GM23338 (cell line): ENCODE measurements at regions not wholly inside any gene's neighbourhood (a gene's known extent, or its start where the extent isn't known, plus 50 kb on each side); places are given as distances from the start of the nearest gene placed in this dataset.

Experiments used
- CREB1 ChIP-seq: fragments of 250-450 bp; sonication (Bioruptor Pico); IDR thresholded peaks from 2 replicates; pipeline ENCODE4 v1.5.0; 2020; ENCODE audit warnings: low read depth, mild to moderate bottlenecking, moderate library complexity
- CTCF ChIP-seq, 2 experiments: fragments of 200-600 bp in 1 of 2; sonication (generic) in 1 of 2; conservative IDR thresholded peaks; 2 replicates each; pipeline versions ENCODE4 v1.5.1 to v1.6.1; 2016 to 2017; ENCODE audit warnings: antibody characterized with exemption in 2 of 2, low read depth in 2 of 2, mild to moderate bottlenecking in 2 of 2, moderate library complexity in 1 of 2
- ETS1 ChIP-seq: IDR thresholded peaks from 2 replicates; pipeline ENCODE4 v1.6.1; 2016; ENCODE audit warnings: antibody characterized with exemption
- EZH2 ChIP-seq: fragments of 200-600 bp; sonication (generic); IDR thresholded peaks from one replicate; pipeline ENCODE4 v1.8.0; 2017; ENCODE audit warnings: antibody characterized with exemption, mild to moderate bottlenecking, low read depth; ENCODE audit not compliant: unreplicated experiment
- EZH2phosphoT487 ChIP-seq: fragments of 200-600 bp; sonication (generic); IDR thresholded peaks from one replicate; pipeline ENCODE4 v1.8.1; 2018; ENCODE audit warnings: antibody characterized with exemption; ENCODE audit not compliant: unreplicated experiment
- POLR2AphosphoS5 ChIP-seq: IDR thresholded peaks from 2 replicates; pipeline ENCODE4 v1.6.1; 2016; ENCODE audit warnings: antibody characterized with exemption, low read depth
- REST ChIP-seq: IDR thresholded peaks from one replicate; pipeline ENCODE4 v1.6.1; 2018; ENCODE audit warnings: antibody characterized with exemption; ENCODE audit not compliant: unreplicated experiment
- ZNF114 ChIP-seq: fragments of 250-450 bp; sonication (Bioruptor Pico); IDR thresholded peaks from 2 replicates; pipeline ENCODE4 v1.5.0; 2020; ENCODE audit warnings: mild to moderate bottlenecking, moderate library complexity
- ZNF462 ChIP-seq: fragments of 250-450 bp; sonication (Bioruptor Pico); IDR thresholded peaks from 2 replicates; pipeline ENCODE4 v1.5.0; 2020; ENCODE audit warnings: mild to moderate bottlenecking, moderate library complexity

- TF ChIP-seq CTCF (conservative IDR thresholded peaks at IDR 0.05; ENCODE audit: low read depth in 2 of 2) (no peak), REST (no peak), ETS1 (no peak), EZH2 (no peak), ZNF462 (CRISPR knock-in tag) (no peak), EZH2phosphoT487 (no peak), ZNF114 (no peak), POLR2AphosphoS5 (no peak), CREB1 (CRISPR knock-in tag) (no peak)
Measured at GRCh38 chr20:61173961-61174725, 77.9 kb upstream of the CDH4 start.
